ENCODE measurements at regions not wholly inside any gene's neighbourhood (a gene's known extent, or its start where the extent isn't known, plus 50 kb on each side); places are given as distances from the start of the nearest gene placed in this dataset.

DNA sequence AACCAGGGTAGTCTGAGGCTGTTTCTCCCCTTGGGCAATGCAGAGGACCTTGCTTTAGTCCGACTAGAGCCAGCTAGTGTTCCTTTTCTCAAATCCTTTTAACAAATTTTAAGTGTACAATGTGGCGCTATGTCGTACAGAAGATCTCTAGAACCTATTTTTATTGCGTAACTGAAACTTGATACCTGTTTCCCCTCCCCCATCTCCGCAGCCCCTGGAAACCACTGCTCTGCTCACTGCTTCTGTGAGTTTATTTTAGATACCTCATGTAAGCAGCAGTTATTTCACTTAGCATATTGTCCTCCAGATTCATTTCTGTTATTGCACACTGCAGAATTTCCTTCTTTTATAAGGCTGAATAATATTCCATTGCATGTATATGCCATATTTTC is 1092.3 kb downstream of the AACS start:
- Mint-ChIP-seq H3K4me1 (ENCODE audit: insufficient read depth, unreplicated experiment) (no peaks in the 10 kb centered on the region), H3K36me3 (ENCODE audit: insufficient read depth, unreplicated experiment) (no peaks in the 10 kb centered on the region), H3K27me3 (ENCODE audit: insufficient read depth, unreplicated experiment) (no peaks in the 10 kb centered on the region), H3K27ac (ENCODE audit: low read depth, unreplicated experiment) (no peak overlapping the region), H3K4me3 (ENCODE audit: unreplicated experiment) (no peak overlapping the region), H3K9me3 (ENCODE audit: unreplicated experiment) (peaks cover 10% of the 10 kb centered on the region)
- ChIA-PET CTCF (interaction anchor here (0.6 kb wide), 1 partner anchor 25 kb away, joined by 3 read pairs; no protein-coding TSS in a partner anchor), POLR2A (no interaction called here)
- intact Hi-C loops (cut with micrococcal nuclease) = no loop called here
- DNase-seq (ENCODE audit: unreplicated experiment) = no peak
- no TSS peak for BruUV-seq (replicated peaks)
- TF ChIP-seq, protein P1, sequence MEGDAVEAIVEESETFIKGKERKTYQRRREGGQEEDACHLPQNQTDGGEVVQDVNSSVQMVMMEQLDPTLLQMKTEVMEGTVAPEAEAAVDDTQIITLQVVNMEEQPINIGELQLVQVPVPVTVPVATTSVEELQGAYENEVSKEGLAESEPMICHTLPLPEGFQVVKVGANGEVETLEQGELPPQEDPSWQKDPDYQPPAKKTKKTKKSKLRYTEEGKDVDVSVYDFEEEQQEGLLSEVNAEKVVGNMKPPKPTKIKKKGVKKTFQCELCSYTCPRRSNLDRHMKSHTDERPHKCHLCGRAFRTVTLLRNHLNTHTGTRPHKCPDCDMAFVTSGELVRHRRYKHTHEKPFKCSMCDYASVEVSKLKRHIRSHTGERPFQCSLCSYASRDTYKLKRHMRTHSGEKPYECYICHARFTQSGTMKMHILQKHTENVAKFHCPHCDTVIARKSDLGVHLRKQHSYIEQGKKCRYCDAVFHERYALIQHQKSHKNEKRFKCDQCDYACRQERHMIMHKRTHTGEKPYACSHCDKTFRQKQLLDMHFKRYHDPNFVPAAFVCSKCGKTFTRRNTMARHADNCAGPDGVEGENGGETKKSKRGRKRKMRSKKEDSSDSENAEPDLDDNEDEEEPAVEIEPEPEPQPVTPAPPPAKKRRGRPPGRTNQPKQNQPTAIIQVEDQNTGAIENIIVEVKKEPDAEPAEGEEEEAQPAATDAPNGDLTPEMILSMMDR (IDR thresholded peaks at IDR 0.05; ENCODE audit: unreplicated experiment) = no peak

DNA sequence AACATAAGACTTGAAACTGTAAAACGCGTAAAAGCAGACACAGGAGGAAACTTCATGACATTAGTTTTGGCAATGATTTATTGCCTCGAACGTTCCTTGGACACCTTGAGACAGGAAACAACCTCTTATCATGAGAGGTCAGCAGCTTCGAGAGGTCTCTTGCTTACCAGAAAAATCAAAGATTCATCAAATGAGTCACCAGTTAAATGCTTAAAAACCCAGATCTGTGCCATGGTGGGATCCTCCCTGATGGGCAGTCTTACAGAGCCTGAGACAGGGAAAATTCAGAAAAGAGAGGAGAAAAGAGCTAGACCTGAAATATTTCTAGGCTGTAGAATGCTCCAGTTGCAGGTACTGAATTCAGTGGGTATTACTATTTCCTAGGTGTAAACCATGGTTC is 1093.9 kb downstream of the AACS start:
- TF ChIP-seq, protein P1 (IDR thresholded peaks at IDR 0.05; ENCODE audit: unreplicated experiment) = no peak
- H3K27ac Mint-ChIP-seq (ENCODE audit: low read depth, unreplicated experiment) = no peak overlapping the region
- no TSS peak for BruUV-seq (replicated peaks)
- no peaks in the 10 kb centered on the region for H3K36me3 Mint-ChIP-seq (ENCODE audit: insufficient read depth, unreplicated experiment)
- no peak for DNase-seq (ENCODE audit: unreplicated experiment)
- H3K27me3 Mint-ChIP-seq (ENCODE audit: insufficient read depth, unreplicated experiment) = no peaks in the 10 kb centered on the region
- POLR2A ChIA-PET = interaction anchor here (0.5 kb wide), 1 partner anchor 38 kb away, joined by 4 read pairs; no protein-coding TSS in a partner anchor
- H3K4me1 Mint-ChIP-seq (ENCODE audit: insufficient read depth, unreplicated experiment) = no peaks in the 10 kb centered on the region
- intact Hi-C loops (cut with micrococcal nuclease) = no loop called here
- no peak overlapping the region for H3K4me3 Mint-ChIP-seq (ENCODE audit: unreplicated experiment)
- H3K9me3 Mint-ChIP-seq (ENCODE audit: unreplicated experiment) = peaks cover 19% of the 10 kb centered on the region
- CTCF ChIA-PET = no interaction called here

DNA sequence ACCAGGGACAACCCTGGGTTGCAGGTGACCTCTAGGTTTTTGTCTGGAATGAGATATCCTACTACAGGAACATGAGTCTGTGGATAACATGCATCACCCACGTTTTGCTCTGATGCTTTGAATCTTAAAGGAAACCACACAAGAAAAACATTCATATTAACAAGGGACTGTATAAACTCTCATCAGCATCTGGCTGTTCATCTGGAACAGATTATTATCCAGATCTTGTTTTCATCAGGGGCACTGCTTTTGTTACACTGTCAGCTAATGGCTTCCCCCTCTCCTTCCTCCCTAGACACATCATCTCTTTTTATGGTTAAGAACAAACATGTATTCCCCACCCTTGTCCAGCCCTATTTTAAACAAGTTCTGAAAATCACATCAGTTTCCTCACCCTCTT is 1095.7 kb downstream of the AACS start:
- Mint-ChIP-seq H3K27me3 (ENCODE audit: insufficient read depth, unreplicated experiment) (no peaks in the 10 kb centered on the region), H3K4me1 (ENCODE audit: insufficient read depth, unreplicated experiment) (no peaks in the 10 kb centered on the region), H3K9me3 (ENCODE audit: unreplicated experiment) (peaks cover 24% of the 10 kb centered on the region), H3K4me3 (ENCODE audit: unreplicated experiment) (no peak overlapping the region), H3K27ac (ENCODE audit: low read depth, unreplicated experiment) (no peak overlapping the region), H3K36me3 (ENCODE audit: insufficient read depth, unreplicated experiment) (no peaks in the 10 kb centered on the region)
- intact Hi-C loops (cut with micrococcal nuclease) = no loop called here
- ChIA-PET CTCF (no interaction called here), POLR2A (no interaction called here)
- no TSS peak for BruUV-seq (replicated peaks)
- DNase-seq (ENCODE audit: unreplicated experiment) = no peak
- TF ChIP-seq, protein P1 (IDR thresholded peaks at IDR 0.05; ENCODE audit: unreplicated experiment) = no peak

DNA sequence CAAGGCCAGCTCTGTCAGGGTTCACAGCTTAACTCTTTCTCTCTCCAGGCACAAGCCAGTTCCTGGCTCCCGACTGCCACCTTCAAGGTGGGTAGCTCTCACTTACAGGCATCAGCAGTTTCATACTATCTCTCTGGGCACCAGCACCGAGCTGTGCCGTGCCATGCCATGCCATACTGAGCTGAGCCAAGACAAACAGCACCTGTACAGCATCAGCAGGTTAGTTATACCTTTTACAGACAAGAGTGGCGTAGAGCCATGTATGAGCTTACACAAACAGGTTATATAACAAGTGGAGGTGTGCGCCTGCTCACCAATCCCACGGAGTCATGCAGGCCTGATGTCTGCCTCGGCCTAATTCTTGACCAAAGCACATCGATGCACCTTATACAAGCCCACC is 1098.7 kb downstream of the AACS start:
- no peaks in the 10 kb centered on the region for H3K27me3 Mint-ChIP-seq (ENCODE audit: insufficient read depth, unreplicated experiment)
- POLR2A ChIA-PET = no interaction called here

More for the DNA sequence above, 1098.7 kb downstream of the AACS start:
- H3K9me3 Mint-ChIP-seq (ENCODE audit: unreplicated experiment) = peaks cover 28% of the 10 kb centered on the region
- H3K36me3 Mint-ChIP-seq (ENCODE audit: insufficient read depth, unreplicated experiment) = no peaks in the 10 kb centered on the region
- no peak overlapping the region for H3K27ac Mint-ChIP-seq (ENCODE audit: low read depth, unreplicated experiment)
- BruUV-seq (replicated peaks) = no TSS peak
- CTCF ChIA-PET = no interaction called here
- H3K4me3 Mint-ChIP-seq (ENCODE audit: unreplicated experiment) = no peak overlapping the region
- DNase-seq (ENCODE audit: unreplicated experiment) = no peak
- no peaks in the 10 kb centered on the region for H3K4me1 Mint-ChIP-seq (ENCODE audit: insufficient read depth, unreplicated experiment)
- intact Hi-C loops (cut with micrococcal nuclease) = no loop called here
- TF ChIP-seq, protein P1 (IDR thresholded peaks at IDR 0.05; ENCODE audit: unreplicated experiment) = no peak
